Right lobe of liver (tissue), 4 donors: ENCODE measurements at regions not wholly inside any gene's neighbourhood (a gene's known extent, or its start where the extent isn't known, plus 50 kb on each side); places are given as distances from the start of the nearest gene placed in this dataset.

Experiments used
- CTCF ChIP-seq, 4 donors: fragments of 200-600 bp in 3 of 4; fragments of 450-650 bp in 1 of 4; IDR thresholded peaks; one replicate each; pipeline versions ENCODE4 v1.5.1 to v1.8.0; 2016 to 2022; ENCODE audit warnings: antibody characterized with exemption in 4 of 4, mild to moderate bottlenecking in 2 of 4
- POLR2A ChIP-seq: fragments of 450-650 bp; IDR thresholded peaks from one replicate; pipeline ENCODE4 v1.6.1; 2017; ENCODE audit warnings: antibody characterized with exemption, mild to moderate bottlenecking
- donor health status: DM: no; HTN: no; CAD: no.
- donor health status: DM: no; HTN: no; CAD: no.
- donor health status: DM: no; HTN: yes; CAD: no.

GRCh38 chr4:126552321-126552720 lies 1080.4 kb upstream of the INTU start:
- TF ChIP-seq CTCF (IDR thresholded peaks at IDR 0.05) = no peak
- no peak for TF ChIP-seq POLR2A
